HG03575 (cell line): ENCODE measurements at regions not wholly inside any gene's neighbourhood (a gene's known extent, or its start where the extent isn't known, plus 50 kb on each side); places are given as distances from the start of the nearest gene placed in this dataset.

ENCODE experiments used
- ATAC-seq: cut with Tn5 transposase; IDR thresholded peaks from one replicate; pipeline ENCODE4 v1.9.1; 2021; ENCODE audit not compliant: unreplicated experiment, insufficient number of reproducible peaks, low FRiP score; ENCODE audit errors: extremely low read depth

DNA sequence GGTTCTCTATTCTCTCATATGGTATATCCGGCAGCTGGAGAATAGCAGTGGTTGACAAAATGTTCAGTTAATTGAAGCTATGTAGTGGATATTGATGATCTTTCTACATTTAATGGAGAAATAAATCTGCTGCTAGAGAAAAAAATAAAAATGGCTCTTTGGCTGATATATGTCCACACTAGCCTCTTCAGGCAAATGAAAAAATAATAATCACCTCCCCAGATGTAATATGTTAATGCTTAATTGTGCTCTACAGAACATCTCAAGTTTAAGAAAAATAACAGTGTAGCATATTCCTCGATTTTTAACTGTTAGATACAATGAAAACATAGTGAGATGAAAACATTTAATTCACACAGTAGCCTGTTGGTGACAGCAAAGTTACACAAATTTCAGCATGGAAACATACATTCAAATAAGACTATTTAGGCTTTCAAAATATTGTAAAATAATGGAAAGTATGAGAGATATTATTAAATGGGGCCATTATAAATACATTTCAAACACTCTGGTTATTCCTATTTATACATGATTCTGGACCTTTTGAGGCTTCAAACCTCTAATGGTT lies 543.0 kb downstream of the MAT2B start:
- no peak for ATAC-seq

GRCh38 chr5:164051745-164052144 lies 546.3 kb downstream of the MAT2B start:
- ATAC-seq = no peak

- no peak for ATAC-seq
These were observed 547.2 kb downstream of the MAT2B start for GRCh38 chr5:164052536-164053093.

GRCh38 chr5:164053123-164053522 lies 547.7 kb downstream of the MAT2B start:
- no peak for ATAC-seq

- ATAC-seq = no peak
These were observed 549.0 kb downstream of the MAT2B start for GRCh38 chr5:164054461-164054860.

DNA sequence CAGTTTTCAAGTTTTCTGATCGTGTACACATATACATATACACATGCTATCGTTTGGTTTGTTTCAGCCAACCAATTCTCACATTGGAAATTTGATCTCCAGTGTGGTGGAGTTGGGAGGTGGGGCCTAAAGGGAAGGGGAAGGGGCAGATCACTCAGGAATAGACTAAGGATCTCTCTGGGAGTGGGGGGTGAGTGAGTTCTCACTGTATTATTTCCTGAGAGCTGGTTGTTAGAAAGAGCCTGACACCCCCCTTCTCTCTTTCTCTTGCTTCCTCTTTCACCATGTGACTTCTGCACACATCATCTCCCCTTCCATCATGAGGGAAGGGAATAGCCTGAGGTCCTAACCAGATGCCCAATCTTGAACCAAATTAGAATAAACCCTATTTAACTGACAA lies 551.7 kb downstream of the MAT2B start:
- ATAC-seq = no peak

GRCh38 chr5:164058621-164059020 lies 553.2 kb downstream of the MAT2B start:
- no peak for ATAC-seq

- no peak for ATAC-seq
These were observed 554.1 kb downstream of the MAT2B start for GRCh38 chr5:164059471-164059870.

GRCh38 chr5:164060786-164061355 lies 555.5 kb downstream of the MAT2B start:
- no peak for ATAC-seq

DNA sequence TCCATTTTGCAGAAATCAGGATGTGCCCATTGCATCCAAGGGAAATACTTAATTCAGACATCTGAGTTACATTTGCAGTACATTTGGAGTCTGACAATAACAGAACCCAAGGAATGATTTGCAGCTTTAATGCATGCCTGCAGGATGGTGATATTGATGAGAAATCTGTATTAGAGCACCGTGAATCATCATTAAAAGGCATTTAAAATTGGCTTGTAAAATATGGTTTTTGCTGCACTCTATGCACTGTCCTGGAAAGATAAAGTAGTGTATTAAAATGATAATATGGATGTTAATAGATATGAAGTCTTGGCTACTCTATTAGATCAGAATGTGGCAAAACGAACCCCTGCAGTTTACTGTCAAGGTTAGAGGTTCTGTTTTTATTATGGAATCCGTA lies 556.9 kb downstream of the MAT2B start:
- no peak for ATAC-seq

DNA sequence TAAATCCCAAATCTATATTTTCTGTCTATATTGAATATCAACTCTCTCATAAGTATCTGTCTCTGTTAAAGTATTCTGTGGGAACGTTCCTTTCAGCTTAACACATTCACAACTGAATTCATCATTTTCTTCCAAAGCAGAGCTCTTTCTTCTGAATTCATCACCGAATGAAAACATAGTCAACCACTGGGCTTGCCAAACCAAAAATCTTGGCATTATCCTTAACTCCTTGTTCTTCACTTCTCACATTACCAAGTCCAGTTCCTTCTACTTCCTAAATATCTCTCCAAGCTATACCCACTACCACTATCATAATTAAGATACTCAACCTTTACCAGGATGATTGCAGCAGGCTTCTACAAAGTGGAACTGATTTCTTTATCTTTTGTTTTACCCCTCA lies 559.8 kb downstream of the MAT2B start:
- ATAC-seq = no peak

DNA sequence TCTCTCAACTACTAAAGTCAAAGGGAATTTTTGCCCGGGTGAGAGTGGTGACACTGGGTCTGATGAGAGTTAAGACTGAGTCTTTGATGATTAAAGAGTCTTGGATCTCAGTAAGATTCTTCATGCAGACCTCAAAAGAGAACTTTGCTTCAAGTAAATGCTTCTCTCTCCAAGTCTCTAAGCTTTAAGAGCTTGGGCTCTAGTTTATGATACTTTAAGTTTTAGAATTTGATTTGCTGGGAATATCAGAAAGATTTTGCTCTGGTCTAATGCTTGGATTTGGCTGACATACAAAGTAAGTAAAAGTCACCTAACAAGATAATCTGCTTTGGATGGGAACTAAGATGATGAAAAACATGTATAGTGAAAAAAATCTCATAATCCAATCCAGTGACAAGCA lies 566.3 kb downstream of the MAT2B start:
- ATAC-seq = no peak

GRCh38 chr5:164073081-164073480 lies 567.7 kb downstream of the MAT2B start:
- ATAC-seq = no peak

GRCh38 chr5:164076556-164076955 lies 571.1 kb downstream of the MAT2B start:
- no peak for ATAC-seq

- ATAC-seq = no peak
These were observed 584.9 kb downstream of the MAT2B start for GRCh38 chr5:164090358-164090757.

- ATAC-seq = no peak
These were observed 586.4 kb downstream of the MAT2B start for GRCh38 chr5:164091836-164092235.

GRCh38 chr5:164094291-164094690 lies 588.9 kb downstream of the MAT2B start:
- no peak for ATAC-seq

- ATAC-seq = no peak
These were observed 592.3 kb downstream of the MAT2B start for GRCh38 chr5:164097749-164098148.

DNA sequence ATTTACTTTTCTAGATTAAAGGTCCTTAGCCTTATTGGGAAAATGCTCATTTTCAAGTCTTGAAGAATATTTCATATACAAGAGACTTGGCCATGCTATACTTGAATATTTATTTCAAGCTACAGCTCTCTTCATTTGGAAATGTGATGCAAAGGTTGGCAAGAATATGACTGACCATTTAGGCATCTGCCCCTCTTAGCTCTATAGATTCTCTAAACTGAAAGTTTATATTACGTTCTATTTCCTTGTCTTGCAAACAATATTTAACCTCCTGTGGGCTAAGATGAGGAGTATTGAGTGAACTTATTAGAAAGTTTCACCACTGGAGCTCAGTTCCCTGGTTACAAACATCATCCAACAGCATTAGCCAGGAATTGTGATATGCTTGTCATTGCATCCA lies 593.1 kb downstream of the MAT2B start:
- ATAC-seq = no peak

- ATAC-seq = no peak
These were observed 593.6 kb downstream of the MAT2B start for GRCh38 chr5:164098979-164099378.

- ATAC-seq = no peak
These were observed 610.0 kb downstream of the MAT2B start for GRCh38 chr5:164115420-164115819.
